Renal cortex interstitium (tissue), 11 donors: ENCODE measurements at regions not wholly inside any gene's neighbourhood (a gene's known extent, or its start where the extent isn't known, plus 50 kb on each side); places are given as distances from the start of the nearest gene placed in this dataset.
"Not testable (repeated sequence)": the region's sequence is repeated elsewhere in the genome, so short reads cannot be mapped to it uniquely, and the experiment has no call there.

Experiments
- DNase-seq, 11 donors: peaks; one replicate each; pipeline ENCODE4 v3.0.0-alpha.2; 2013; ENCODE audit warnings: low read depth in 9 of 11, low spot score in 4 of 11; ENCODE audit errors: extremely low read depth in 1 of 11

- no peak for DNase-seq
Observed at GRCh38 chr2:144914113-144914512, 394.2 kb upstream of the ZEB2 start.

GRCh38 chr2:144912206-144912605 is 392.3 kb upstream of the ZEB2 start:
- DNase-seq, result no peak

GRCh38 chr2:144905956-144906355 is 386.0 kb upstream of the ZEB2 start:
- DNase-seq, result no peak

GRCh38 chr2:144904612-144905011 is 384.7 kb upstream of the ZEB2 start:
- DNase-seq, result no peak

GRCh38 chr2:144903045-144903444 is 383.1 kb upstream of the ZEB2 start:
- DNase-seq, result not testable (repeated sequence)

GRCh38 chr2:144901386-144901785 is 381.5 kb upstream of the ZEB2 start:
- DNase-seq, result not testable (repeated sequence)

- no peak for DNase-seq
Observed at GRCh38 chr2:144896341-144896740, 376.4 kb upstream of the ZEB2 start.

GRCh38 chr2:144894612-144895599 is 375.0 kb upstream of the ZEB2 start:
- no peak for DNase-seq

GRCh38 chr2:144893464-144893863 is 373.5 kb upstream of the ZEB2 start:
- no peak for DNase-seq

GRCh38 chr2:144890828-144891227 is 370.9 kb upstream of the ZEB2 start:
- DNase-seq, result no peak

GRCh38 chr2:144889348-144889747 is 369.4 kb upstream of the ZEB2 start:
- DNase-seq, result no peak

- no peak for DNase-seq
Observed at GRCh38 chr2:144886862-144887261, 366.9 kb upstream of the ZEB2 start.

- DNase-seq, result no peak
Observed at GRCh38 chr2:144877893-144878292, 358.0 kb upstream of the ZEB2 start.

GRCh38 chr2:144876013-144876412 is 356.1 kb upstream of the ZEB2 start:
- no peak for DNase-seq

GRCh38 chr2:144875290-144875969 is 355.5 kb upstream of the ZEB2 start:
- no peak for DNase-seq

- DNase-seq, result no peak
Observed at GRCh38 chr2:144865670-144866069, 345.8 kb upstream of the ZEB2 start.

- no peak for DNase-seq
Observed at GRCh38 chr2:144859716-144860115, 339.8 kb upstream of the ZEB2 start.

- DNase-seq, result no peak
Observed at GRCh38 chr2:144858211-144858610, 338.3 kb upstream of the ZEB2 start.

- DNase-seq, result no peak
Observed at GRCh38 chr2:144854596-144854995, 334.7 kb upstream of the ZEB2 start.

- no peak for DNase-seq
Observed at GRCh38 chr2:144849612-144850011, 329.7 kb upstream of the ZEB2 start.
